ENCODE measurements at regions not wholly inside any gene's neighbourhood (a gene's known extent, or its start where the extent isn't known, plus 50 kb on each side); places are given as distances from the start of the nearest gene placed in this dataset.
A peak's percentile ranks its signal among the peaks of the same experiment; 100 is the strongest.
"Not testable (repeated sequence)": the region's sequence is repeated elsewhere in the genome, so short reads cannot be mapped to it uniquely, and the experiment has no call there.

GRCh38 chr5:32842813-32843530 lies 131.9 kb downstream of the NPR3 start:
- no peak for DNase-seq (ENCODE audit: low read depth)

DNA sequence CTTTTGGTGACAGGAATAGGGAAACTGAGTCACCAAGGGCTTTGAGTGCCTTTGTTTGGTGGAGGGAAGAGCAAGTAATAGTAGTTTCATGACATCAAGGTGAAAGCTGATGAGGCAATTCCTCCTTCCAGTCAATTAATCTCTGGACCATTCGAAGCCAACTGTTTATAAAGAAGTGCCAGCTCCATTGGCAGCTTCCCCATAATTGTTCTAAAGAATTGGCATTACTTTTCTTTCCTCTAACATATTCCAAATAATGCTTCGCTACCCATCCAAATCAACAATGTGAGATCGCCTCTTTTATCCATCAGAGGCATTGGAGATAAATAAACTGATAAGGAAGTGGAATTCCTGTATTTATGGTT lies 132.4 kb downstream of the NPR3 start:
- DNase-seq (ENCODE audit: low read depth) = no peak

- DNase-seq (ENCODE audit: low read depth) = no peak
Observed at GRCh38 chr5:32845171-32845570, 134.1 kb downstream of the NPR3 start.

GRCh38 chr5:32848120-32848519 lies 137.0 kb downstream of the NPR3 start:
- no peak for DNase-seq (ENCODE audit: low read depth)

- DNase-seq (ENCODE audit: low read depth) = no peak
Observed at GRCh38 chr5:32848681-32849080, 137.6 kb downstream of the NPR3 start.

DNA sequence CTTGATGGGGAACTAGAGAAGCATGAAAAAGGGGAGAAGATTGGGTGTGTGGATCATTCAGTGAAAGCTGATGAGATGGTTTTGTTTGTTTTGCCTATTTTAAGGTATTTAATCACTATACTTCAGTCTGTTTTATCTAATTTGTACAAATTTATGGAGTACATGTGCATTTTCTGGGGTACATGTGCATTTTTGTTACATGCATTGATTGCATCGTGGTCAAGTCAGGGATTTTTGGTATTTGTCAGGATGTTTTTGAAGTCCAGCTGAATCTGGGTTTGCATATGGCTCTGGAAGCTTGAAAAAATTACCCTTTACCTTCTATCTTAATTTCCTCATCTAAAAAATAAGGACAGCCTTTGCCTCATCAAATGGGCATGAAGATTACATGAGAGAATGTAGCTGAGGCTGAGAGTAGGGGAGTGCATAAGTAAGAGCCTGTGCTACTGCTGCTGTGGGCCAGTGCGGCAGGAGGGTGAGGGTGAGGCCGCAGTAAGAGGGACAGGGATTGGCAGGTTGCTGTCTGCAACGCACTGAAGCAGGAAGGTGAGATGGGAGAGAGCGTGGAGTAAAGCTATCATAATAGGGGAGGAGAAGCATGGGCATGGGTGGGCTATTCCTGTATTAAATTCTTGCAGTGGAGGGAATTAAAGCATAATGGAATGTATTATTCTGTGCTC lies 139.8 kb downstream of the NPR3 start:
- no peak for DNase-seq (ENCODE audit: low read depth)

DNA sequence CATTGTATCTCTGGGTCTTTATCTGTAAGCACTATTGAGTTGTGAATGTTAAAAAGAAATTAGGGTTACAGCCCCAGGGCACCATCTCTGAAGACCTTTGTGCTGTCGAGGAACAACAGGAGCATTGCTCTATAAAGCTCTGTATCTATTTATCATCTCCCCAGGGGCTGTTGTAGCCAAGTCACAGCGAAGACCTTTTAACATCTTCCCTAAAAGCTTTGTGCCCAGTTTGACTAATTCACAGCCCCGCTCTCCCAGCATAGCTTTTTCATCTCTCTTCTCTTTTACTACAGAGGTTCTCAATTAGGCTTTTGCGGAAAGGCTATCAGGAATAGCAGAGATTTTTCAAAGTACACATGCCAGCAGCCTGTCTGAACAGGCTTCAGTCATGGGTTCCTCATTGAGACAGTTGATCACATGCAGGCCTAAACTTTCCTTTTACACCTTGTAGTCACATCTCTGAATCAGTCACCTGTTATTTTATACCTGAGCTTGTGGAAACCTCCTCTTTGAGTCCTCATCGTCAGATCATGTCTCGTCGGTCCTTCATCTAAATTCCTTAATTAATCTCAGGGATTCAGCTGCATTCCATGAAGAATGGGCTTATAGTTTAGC lies 140.5 kb downstream of the NPR3 start:
- DNase-seq (ENCODE audit: low read depth) = no peak

DNA sequence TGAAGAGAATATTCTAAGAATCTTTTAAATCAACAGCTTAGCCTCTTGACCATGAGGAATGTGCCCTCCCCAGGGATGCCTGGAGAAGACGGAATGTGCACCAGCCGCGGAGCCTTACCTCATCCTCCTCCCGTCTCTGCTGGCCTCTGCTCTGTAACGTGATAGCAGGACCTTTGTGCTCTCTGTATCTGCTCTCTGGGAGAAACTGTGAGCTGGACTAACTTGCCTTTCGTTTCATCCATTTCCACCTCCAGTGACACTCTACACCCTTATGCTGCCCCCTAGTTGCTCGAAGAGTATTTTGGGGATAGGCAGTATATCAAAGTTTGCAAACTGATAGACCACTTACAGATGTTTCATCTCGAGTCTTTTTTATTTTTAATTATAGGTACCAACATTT lies 141.4 kb downstream of the NPR3 start:
- peak; percentile 39 for DNase-seq (ENCODE audit: low read depth)

- DNase-seq (ENCODE audit: low read depth) = no peak
Observed at GRCh38 chr5:32852976-32853375, 141.9 kb downstream of the NPR3 start.

GRCh38 chr5:32854473-32854872 lies 143.4 kb downstream of the NPR3 start:
- DNase-seq (ENCODE audit: low read depth) = no peak

- DNase-seq (ENCODE audit: low read depth) = peak; percentile 15
Observed at GRCh38 chr5:32859211-32859641, 148.1 kb downstream of the NPR3 start.

DNA sequence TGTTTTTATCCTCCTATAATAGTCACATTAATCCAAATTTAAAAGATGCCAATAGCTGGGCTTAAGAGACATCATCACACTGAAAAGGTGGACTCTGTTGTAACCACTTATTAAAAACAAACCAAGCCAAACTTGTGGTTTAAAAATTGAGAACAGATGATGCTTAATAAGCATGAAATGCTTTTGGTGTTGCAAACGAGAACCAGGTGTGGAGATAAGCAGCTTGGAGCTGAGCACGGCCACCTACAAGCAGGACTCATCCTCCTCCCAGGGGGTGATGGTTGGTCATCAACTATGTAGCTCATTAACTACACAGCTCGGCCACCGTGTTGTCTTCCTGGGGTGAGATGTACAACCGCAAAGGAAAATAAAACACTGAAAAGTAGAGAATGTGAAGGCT lies 154.4 kb downstream of the NPR3 start:
- peak; percentile 61 for DNase-seq (ENCODE audit: low read depth)

GRCh38 chr5:32866138-32866537 lies 155.0 kb downstream of the NPR3 start:
- no peak for DNase-seq (ENCODE audit: low read depth)

DNA sequence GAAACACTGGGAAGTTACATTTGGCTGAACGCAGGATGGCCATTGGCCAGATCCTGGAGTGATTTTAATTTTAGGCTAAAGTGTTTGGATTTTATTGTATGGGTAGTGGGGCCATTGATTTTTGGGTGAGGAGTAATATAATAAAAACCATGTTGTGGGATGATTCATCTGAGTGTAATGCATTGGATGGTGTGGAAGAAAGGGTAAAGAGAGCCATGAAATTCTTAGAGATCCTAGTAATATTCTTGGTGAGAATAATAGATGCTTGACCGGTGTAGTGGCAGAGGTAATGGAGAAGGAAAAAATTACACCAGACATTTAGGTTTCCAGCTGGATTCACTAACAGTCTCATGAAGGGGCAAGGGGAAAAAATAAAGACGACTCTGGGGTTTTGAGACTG lies 158.1 kb downstream of the NPR3 start:
- DNase-seq (ENCODE audit: low read depth) = peak; percentile 14

DNA sequence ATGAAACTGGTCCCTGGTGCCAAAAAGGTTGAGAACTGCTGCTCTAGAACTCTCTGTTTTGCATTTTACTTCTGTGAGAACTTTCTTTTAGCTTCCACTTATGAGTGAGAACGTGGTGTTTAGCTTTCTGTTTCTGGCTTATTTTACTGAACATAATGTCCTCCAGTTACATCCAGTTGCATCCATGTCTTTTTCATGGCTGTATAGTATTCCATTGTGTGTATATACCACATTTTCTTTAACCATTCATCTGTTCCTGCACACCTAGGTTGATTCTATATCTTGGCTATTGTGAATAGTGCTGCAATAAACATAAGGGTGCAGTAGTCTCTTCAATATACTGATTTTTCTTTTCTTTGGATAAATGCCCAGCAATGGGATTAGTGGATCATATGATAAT lies 165.7 kb downstream of the NPR3 start:
- DNase-seq (ENCODE audit: low read depth) = no peak

DNA sequence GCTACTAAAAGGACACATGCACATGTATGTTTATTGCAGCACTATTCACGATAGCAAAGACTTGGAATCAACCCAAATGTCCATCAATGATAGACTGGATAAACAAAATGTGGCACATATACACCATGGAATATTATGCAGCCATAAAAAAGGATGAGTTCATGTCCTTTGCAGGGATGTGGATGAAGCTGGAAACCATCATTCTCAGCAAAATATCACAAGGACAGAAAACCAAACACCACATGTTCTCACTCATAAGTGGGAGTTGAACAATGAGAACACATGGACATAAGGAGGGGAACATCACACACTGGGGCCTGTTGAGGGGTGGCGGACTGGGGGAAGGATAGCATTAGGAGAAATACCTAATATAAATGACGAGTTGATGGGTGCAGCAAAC lies 168.2 kb downstream of the NPR3 start:
- DNase-seq (ENCODE audit: low read depth) = not testable (repeated sequence)

GRCh38 chr5:32880796-32881195 lies 169.7 kb downstream of the NPR3 start:
- DNase-seq (ENCODE audit: low read depth) = no peak

GRCh38 chr5:32887390-32887789 lies 176.3 kb downstream of the NPR3 start:
- no peak for DNase-seq (ENCODE audit: low read depth)

GRCh38 chr5:32889078-32889477 lies 178.0 kb downstream of the NPR3 start:
- no peak for DNase-seq (ENCODE audit: low read depth)

DNA sequence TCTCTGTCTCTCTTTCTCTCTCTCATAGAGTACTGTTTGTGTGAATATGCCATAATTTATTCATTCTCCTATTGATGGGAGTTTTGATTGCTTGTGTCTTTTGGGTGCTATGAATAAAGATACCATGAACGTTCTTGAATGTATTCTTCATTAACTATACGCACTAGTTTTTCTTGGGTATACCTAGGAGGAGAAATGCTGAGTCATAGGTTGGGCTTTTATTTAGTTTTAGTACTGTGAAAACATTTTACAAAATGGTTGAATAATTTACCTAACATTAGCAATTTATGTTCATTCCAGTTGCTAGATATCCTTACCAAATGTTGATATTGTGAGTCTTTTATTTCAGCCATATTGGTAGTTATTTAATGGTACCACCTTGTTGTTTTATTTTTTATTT lies 192.5 kb downstream of the NPR3 start:
- no peak for DNase-seq (ENCODE audit: low read depth)

DNA sequence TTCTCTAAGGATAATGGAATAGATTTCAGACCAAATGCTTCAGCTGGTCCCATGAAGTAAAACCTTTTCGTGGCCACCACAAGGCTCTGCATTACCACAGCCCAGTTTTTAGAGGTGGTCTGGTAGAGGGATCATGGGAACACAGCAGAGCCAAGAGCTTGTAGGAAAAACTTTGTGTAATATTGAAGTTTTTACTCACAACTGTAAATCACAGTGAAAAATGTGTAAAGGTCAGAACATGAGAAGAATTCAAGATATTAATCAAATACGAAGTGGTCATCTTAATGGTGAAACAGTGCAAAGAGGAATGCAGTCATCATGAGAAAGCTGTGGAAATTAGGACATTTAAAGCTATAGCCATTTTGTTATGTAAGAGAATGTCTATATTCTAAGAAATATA lies 197.5 kb downstream of the NPR3 start:
- no peak for DNase-seq (ENCODE audit: low read depth)

DNA sequence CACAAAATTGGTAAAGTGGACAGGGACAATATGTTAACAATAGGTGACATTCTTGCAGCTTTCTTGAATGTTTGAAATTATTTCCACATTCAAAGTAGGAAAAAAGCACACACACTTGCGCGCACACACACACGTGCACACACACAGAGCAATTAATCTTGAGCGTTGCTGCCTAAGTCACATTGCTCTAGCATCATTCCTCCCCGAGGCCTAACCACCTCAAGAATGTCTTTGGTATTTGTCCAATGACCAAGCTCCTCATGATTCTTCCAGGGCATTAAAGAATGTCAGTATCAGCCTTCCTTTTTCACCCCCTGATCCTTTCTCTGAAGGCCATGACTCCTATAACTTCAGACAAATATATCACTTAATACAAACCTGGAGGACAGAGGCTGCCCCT lies 198.1 kb downstream of the NPR3 start:
- peak; percentile 47 for DNase-seq (ENCODE audit: low read depth)

GRCh38 chr5:32916648-32917047 lies 205.5 kb downstream of the NPR3 start:
- DNase-seq (ENCODE audit: low read depth) = peak; percentile 17

Measured in RPMI7951 (cell line).